Middle frontal gyrus (tissue), 1 donor: ENCODE measurements at regions not wholly inside any gene's neighbourhood (a gene's known extent, or its start where the extent isn't known, plus 50 kb on each side); places are given as distances from the start of the nearest gene placed in this dataset.
"Not testable (repeated sequence)": the region's sequence is repeated elsewhere in the genome, so short reads cannot be mapped to it uniquely, and the experiment has no call there.

Source experiments
- DNase-seq: peaks from one replicate; pipeline ENCODE4 v3.0.0-alpha.2; 2015; ENCODE audit warnings: low spot score; ENCODE audit errors: extremely low spot score

GRCh38 chr12:46884362-46884761 is 58.6 kb upstream of the SLC38A4 start:
- no peak for DNase-seq

- no peak for DNase-seq
Observed at GRCh38 chr12:46886541-46887041, 60.8 kb upstream of the SLC38A4 start.

GRCh38 chr12:46887870-46888269 is 62.1 kb upstream of the SLC38A4 start:
- DNase-seq = no peak

DNA sequence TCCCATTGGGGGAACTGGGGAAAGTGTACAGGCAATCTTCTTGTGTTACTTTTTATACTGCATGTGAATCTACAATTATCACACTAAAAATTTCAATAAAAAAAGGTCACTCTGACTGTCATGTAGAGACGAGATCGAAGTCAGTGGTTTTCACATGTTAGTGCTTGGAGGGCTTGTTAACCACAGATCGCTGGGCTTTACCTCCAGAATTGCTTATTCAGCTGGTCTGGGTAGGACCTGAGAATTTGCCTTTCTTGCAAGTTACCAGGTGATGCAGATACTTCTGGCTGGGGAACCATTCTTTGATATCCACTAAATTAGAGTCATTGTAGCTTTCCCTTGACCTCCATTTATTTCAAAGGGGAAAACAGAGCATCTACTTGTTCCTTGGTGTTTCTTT is 62.8 kb upstream of the SLC38A4 start:
- DNase-seq = no peak

DNA sequence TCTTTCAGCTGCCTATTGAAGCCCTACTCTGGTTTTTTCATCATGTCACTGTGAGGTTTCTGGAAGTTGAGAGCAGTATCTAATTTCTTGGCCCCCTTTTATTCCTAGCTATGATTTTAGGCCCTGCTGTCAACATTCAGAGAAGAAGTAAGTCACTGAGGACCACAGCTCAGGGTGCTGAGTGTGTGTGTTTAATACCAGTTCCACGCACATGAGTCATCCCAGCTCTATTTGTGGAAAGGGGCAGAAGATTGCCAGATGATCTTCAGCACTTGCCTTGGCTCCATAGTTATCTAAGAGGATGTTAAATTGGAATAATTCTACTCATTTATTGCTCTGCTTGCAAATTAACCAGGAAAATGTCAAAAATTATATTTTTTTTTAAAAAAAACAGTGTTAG is 65.5 kb upstream of the SLC38A4 start:
- DNase-seq = no peak

DNA sequence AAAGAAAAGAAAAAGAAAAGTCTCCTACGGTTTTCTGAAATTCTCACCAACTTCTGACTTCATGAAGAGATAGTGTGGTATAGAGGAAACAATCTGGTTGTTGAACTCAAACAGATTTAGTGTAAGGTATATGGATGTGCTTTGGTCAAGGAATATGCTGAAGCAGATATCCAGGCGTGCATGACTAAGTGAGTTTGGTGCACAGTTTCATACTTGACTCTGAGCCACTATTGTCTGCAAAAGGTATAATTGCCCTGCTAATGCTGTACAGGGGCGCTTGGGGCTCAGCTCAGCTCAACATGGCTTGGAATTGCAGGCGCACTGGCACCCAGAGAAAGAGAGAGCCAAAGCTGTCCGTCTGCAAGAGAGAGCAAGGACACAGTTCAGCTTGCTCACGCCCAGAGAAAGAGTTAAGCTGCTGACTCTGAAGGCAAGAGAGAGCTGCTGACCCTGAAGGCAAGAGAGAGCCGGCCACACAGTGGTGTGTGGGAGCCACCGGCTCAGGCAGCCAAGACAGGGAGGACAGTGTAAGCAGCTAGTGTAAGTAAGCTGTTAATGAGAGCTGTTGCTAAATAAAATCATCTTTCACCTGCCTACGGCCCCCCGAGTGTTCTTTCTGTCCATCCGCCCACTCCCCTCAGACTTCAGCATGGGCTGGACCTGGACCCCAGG is 66.4 kb upstream of the SLC38A4 start:
- no peak for DNase-seq

GRCh38 chr12:46892887-46893286 is 67.1 kb upstream of the SLC38A4 start:
- DNase-seq = no peak

GRCh38 chr12:46893434-46893833 is 67.6 kb upstream of the SLC38A4 start:
- no peak for DNase-seq

- DNase-seq = no peak
Observed at GRCh38 chr12:46895726-46896125, 69.9 kb upstream of the SLC38A4 start.

- DNase-seq = no peak
Observed at GRCh38 chr12:46896680-46897079, 70.9 kb upstream of the SLC38A4 start.

DNA sequence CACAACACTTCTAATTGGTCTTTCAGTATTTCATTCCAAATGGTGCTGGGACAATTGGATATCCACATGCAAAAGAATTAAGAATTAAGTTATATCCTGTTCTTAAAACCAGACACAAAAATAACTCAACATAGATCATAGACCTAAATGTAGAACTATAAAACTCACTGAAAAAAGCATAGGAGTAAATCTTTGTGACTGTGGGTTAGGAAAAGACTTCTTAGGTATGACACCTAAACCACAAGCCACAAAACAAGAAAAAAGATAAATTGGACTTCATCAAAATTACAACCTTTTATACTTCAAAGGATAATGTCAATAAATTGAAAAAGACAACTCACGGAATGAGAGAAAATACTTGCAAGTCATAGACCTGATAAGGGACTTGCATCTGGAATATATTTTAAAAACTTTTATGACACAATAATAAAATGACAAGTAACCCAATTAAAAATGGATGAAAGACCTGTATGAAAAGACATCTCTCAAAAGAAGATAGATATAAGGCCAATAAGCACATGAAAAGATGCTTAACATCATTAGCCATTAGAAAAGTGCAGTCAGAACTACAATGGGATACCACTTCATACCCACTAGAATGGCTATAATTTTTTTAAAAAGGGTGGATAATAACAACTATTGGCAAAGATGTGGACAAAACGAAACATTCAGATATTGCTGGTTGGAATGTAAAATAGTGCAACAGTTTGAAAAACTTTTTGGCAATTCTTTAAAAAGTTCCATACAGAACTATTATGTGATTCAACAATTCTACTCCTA is 72.5 kb upstream of the SLC38A4 start:
- DNase-seq = no peak

DNA sequence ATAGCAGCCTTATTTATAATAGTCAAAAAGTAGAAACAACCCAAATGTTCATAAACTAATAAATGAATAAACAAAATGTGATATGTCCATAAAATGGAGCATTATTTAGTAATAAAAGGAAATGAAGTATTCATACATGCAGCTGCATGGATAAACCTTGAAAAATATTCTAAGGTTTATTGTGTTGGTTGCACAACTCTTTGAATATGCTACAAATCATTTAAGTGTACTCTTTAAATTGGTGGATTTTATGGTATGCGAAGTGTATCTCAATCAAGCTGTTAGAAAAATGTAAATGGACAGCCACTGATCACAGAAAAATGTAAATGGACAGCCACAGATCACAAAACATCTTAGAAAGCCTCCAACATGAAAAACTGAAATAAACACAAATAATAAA is 73.2 kb upstream of the SLC38A4 start:
- no peak for DNase-seq

DNA sequence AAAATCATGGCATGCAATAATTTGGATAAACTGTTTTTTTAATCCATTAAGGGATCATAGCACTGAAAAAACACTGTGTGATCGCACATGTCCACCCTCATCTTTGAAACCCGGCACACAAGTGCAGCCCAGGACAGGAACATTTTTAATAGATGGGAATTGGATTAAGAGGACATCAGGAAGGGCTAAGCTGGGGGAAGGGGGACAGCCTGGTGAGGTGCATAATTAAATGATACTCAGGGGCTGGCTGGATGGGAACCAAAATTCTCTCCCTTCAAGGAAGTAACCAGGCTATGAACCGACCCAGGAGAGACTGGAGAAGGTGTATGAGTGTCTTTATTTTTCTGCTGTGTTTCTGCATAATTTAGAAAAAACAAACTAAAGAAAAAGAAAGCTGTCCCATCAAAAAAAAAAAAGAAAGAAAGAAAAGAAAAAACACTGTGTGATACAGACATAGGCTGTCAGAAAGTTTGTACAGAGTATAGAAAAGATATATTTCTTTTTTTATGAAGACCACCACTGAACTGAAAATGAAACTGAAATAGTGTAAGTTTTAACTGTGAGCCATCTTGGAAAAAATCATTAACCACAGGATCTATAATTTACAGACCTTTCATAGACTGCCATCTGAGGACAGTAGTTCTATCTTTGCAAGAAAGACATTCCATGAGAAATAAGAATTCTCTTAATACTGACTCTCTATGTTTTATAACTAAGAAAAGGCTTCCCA is 75.1 kb upstream of the SLC38A4 start:
- no peak for DNase-seq

- no peak for DNase-seq
Observed at GRCh38 chr12:46901464-46902205, 75.8 kb upstream of the SLC38A4 start.

DNA sequence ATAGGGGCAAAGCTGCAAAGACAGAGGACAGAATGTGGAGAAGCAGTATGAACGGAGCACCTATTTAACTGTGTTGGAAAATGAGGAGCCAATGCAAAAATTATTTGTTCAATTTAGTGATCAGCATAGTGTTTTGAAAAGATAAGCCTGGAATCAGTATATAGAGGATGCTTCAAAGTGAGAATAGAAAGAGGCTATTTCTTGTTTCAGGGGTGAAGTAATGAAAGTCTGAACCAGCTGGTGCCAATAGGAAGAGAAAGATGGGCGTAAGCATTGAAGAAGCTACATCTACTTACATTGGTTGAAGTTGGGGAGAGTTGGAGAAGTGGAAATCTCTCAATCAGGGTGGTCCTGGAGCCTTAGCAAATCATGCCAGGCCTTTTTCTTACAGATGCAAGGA is 77.3 kb upstream of the SLC38A4 start:
- DNase-seq = no peak

DNA sequence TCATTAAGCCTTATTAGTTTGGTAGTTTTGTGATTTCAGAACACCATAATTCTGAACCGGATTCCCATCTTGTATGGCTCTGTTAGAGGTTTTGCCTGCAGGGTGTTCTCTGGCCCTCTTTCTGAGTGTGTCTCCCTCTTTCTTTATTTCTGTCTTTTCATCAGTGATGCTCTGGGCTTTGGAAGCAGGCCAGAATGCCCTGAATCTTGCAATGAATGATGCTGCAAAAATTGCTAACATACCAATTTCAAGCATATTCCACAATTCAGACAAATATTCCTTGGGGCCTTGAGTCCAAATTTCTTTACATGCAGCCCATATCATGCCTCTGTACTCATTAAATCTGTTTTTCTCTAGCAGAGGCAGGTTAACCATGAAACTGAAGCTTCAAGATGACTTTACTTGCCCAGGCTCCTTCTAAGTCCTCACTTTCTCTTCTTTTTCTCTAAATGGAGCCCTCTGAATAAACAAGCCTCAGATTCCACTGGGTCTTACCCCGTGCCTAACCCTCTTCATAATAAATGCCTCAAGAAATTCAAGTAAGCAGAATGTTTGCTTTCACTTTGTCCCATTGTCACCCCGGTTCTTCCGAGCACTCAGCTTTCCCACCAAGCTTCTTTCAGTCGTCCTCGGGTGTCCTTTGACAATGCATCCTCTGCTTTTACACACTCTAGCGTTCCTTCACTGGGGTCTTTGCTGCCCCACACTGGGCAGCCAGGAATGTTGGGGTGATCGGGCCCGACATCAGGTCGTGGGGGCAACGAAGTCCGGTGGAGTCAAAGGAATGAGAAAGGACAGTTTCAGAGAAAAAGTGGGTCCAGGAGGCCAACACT is 78.8 kb upstream of the SLC38A4 start:
- DNase-seq = no peak

DNA sequence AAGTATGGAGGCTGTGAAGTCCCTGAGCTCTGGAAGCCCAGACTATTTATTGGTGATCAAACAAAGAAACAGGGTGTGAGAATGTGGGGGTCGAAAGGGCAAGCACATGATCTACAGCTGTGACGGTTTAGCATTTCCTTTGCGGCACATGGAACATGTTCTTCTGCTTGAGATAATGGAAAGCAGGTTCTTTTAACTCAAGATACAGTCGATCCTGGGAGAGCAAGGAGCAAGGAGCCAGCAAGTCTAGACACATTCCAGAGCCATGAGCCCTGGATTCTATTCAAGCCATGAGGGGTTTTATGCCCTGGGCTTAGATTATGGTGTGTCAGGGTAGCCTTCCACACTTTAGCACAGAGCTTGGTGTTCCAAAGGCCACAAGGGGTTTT is 79.4 kb upstream of the SLC38A4 start:
- DNase-seq = not testable (repeated sequence)

- no peak for DNase-seq
Observed at GRCh38 chr12:46907791-46908190, 82.0 kb upstream of the SLC38A4 start.

- DNase-seq = no peak
Observed at GRCh38 chr12:46908236-46908935, 82.6 kb upstream of the SLC38A4 start.
